ENCODE measurements at regions not wholly inside any gene's neighbourhood (a gene's known extent, or its start where the extent isn't known, plus 50 kb on each side); places are given as distances from the start of the nearest gene placed in this dataset.

DNA sequence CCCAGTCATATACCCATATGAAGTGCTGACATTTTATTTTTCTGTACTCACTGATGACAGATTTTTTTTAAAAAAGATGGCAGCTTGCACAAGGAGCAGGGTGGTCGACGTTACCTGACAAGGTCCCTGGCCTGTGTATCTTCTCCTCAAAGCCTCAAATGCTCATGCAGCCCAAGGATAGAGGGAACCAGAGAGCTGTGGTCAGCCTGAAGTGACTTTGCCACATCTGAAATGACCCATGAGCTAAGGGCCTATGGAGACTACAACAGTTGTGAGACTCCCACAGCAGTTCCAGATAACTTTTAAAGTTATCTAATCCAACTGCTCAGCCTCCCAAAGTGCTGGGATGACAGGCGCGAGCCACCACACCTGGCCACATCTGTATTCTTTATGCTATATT is 131.1 kb downstream of the GLUL start (continued):
- TF ChIP-seq, protein P1, sequence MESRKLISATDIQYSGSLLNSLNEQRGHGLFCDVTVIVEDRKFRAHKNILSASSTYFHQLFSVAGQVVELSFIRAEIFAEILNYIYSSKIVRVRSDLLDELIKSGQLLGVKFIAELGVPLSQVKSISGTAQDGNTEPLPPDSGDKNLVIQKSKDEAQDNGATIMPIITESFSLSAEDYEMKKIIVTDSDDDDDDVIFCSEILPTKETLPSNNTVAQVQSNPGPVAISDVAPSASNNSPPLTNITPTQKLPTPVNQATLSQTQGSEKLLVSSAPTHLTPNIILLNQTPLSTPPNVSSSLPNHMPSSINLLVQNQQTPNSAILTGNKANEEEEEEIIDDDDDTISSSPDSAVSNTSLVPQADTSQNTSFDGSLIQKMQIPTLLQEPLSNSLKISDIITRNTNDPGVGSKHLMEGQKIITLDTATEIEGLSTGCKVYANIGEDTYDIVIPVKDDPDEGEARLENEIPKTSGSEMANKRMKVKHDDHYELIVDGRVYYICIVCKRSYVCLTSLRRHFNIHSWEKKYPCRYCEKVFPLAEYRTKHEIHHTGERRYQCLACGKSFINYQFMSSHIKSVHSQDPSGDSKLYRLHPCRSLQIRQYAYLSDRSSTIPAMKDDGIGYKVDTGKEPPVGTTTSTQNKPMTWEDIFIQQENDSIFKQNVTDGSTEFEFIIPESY (IDR thresholded peaks at IDR 0.05; ENCODE audit: extremely low read depth, insufficient replicate concordance, low read length) = no peak
- TF ChIP-seq, protein P2, sequence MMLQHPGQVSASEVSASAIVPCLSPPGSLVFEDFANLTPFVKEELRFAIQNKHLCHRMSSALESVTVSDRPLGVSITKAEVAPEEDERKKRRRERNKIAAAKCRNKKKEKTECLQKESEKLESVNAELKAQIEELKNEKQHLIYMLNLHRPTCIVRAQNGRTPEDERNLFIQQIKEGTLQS (IDR thresholded peaks at IDR 0.05) = no peak
- TF ChIP-seq CBX3 (IDR thresholded peaks at IDR 0.05; ENCODE audit: low read depth) = no peak
- no peak for TF ChIP-seq SP1 (IDR thresholded peaks at IDR 0.05; ENCODE audit: low read depth)
- TF ChIP-seq ZFX (IDR thresholded peaks at IDR 0.05) = no peak
- TF ChIP-seq ELF1 (IDR thresholded peaks at IDR 0.05; ENCODE audit: borderline replicate concordance, low read depth) = no peak
- TF ChIP-seq RAD21 (IDR thresholded peaks at IDR 0.05; ENCODE audit: low read depth) = no peak
- TF ChIP-seq FOSL1 (IDR thresholded peaks at IDR 0.05; ENCODE audit: low read depth) = no peak
- TF ChIP-seq ZNF274 (IDR thresholded peaks at IDR 0.05; ENCODE audit: low read depth, low read length) = no peak

DNA sequence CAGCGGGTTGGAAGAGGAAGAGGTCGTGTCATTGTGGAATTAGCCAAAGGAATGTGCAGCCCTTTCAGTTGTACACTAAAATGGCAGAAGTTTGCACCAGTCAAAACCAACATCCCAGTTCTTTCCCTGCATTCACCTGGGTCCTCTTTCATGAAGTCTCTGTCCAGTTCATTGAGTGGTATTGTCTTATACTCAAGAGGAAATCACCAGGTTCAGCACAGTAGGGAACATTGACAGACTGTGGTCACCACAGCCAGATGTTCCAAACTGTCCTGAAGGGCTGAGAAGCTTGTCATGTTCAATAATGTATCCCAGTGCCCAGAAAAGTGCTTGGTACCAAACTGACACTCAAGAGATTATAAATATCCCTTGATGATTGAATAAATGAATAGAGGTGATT is 131.6 kb downstream of the GLUL start:
- intact Hi-C loops (cut with micrococcal nuclease) = no loop called here
- H3K9ac ChIP-seq (ENCODE audit: low read length) = no peak overlapping the region
- H3K27ac ChIP-seq (ENCODE audit: low read depth, low read length) = no peak overlapping the region
- POLR2A ChIA-PET = no interaction called here
- H3K36me3 ChIP-seq (ENCODE audit: control insufficient read depth in 1 of 2, insufficient read depth in 2 of 2, low read length in 2 of 2) = no peaks in the 10 kb centered on the region
- TF ChIP-seq SRF (IDR thresholded peaks at IDR 0.05; ENCODE audit: low read depth) (no peak), FOSL1 (IDR thresholded peaks at IDR 0.05; ENCODE audit: low read depth) (no peak), ZNF274 (IDR thresholded peaks at IDR 0.05; ENCODE audit: low read depth, low read length) (no peak), JUND (IDR thresholded peaks at IDR 0.05) (no peak), EGR1 (IDR thresholded peaks at IDR 0.05; ENCODE audit: low read depth) (no peak), SP1 (IDR thresholded peaks at IDR 0.05; ENCODE audit: low read depth) (no peak), EZH2 (IDR thresholded peaks at IDR 0.05) (no peak)
- TF ChIP-seq, protein P2 (IDR thresholded peaks at IDR 0.05) = no peak
- TF ChIP-seq, protein P3, sequence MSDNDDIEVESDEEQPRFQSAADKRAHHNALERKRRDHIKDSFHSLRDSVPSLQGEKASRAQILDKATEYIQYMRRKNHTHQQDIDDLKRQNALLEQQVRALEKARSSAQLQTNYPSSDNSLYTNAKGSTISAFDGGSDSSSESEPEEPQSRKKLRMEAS (IDR thresholded peaks at IDR 0.05) = no peak
- ATAC-seq (no peak), DNase-seq (ENCODE audit: low read depth, low spot score) (no peak)
- no peak overlapping the region for H3K4me3 ChIP-seq (replicated peaks in 1 of 2; ENCODE audit: low read depth in 1 of 2, low read length in 2 of 2)
- CTCF ChIA-PET = no interaction called here
- RAD21 ChIA-PET (ENCODE audit: low non-redundant PET in 1 of 2, low total read pairs in 2 of 2, uncharacterized antibody in 2 of 2, unreplicated experiment in 2 of 2) = no interaction called here
- H3K79me2 ChIP-seq (ENCODE audit: insufficient read depth, low read length) = no peaks in the 10 kb centered on the region
- no peaks in the 10 kb centered on the region for H3K9me3 ChIP-seq (ENCODE audit: control insufficient read depth in 1 of 2, insufficient read depth in 1 of 2, low read depth in 1 of 2, low read length in 2 of 2)
- H3K9me2 ChIP-seq (ENCODE audit: insufficient read depth) = no peaks in the 10 kb centered on the region
- H4K20me1 ChIP-seq (ENCODE audit: insufficient read depth) = no peaks in the 10 kb centered on the region
- BruUV-seq (replicated peaks) = no TSS peak
- no peaks in the 10 kb centered on the region for H3K4me1 ChIP-seq (ENCODE audit: control insufficient read depth in 1 of 2, insufficient read depth in 2 of 2, low read length in 2 of 2)
- H3K4me2 ChIP-seq (ENCODE audit: low read length) = no peak overlapping the region
- no peak overlapping the region for H2AFZ ChIP-seq (ENCODE audit: low read depth, low read length, poor library complexity, severe bottlenecking)
- H3K27me3 ChIP-seq (ENCODE audit: insufficient read depth, low read length) = no peaks in the 10 kb centered on the region

All from HCT116 (cell line).